GM23338 (cell line): ENCODE measurements at regions not wholly inside any gene's neighbourhood (a gene's known extent, or its start where the extent isn't known, plus 50 kb on each side); places are given as distances from the start of the nearest gene placed in this dataset.

Experiments used
- ATAC-seq: fragments of 200-7000 bp; cut with Tn5 transposase; 3 replicates; pipeline ENCODE4 v1.9.1; 2020
- DNase-seq: peaks from one replicate; pipeline ENCODE4 v3.0.0-alpha.2; 2015; ENCODE audit warnings: low spot score
- H2AFZ ChIP-seq: fragments of 200-600 bp; sonication (generic); 2 replicates; pipeline ENCODE4 v1.8.0; 2016; ENCODE audit warnings: antibody characterized with exemption, mild to moderate bottlenecking, moderate library complexity
- H3F3A ChIP-seq: fragments of 200-600 bp; sonication (generic); replicated peaks from 2 replicates; pipeline ENCODE4 v1.8.0; 2017; ENCODE audit warnings: antibody characterized with exemption, mixed run types, low read depth
- H3K27ac ChIP-seq: fragments of 200-600 bp; sonication (generic); 2 replicates; pipeline ENCODE4 v1.6.1; 2016; ENCODE audit warnings: low read depth
- H3K27me3 ChIP-seq: fragments of 200-600 bp; sonication (generic); 2 replicates; pipeline ENCODE4 v1.8.0; 2016; ENCODE audit warnings: mild to moderate bottlenecking, mixed run types, moderate library complexity; ENCODE audit not compliant: insufficient read depth
- H3K36me3 ChIP-seq: fragments of 200-600 bp; sonication (generic); 2 replicates; pipeline ENCODE4 v1.8.0; 2016; ENCODE audit warnings: mild to moderate bottlenecking; ENCODE audit not compliant: insufficient read depth
- H3K4me1 ChIP-seq: fragments of 200-600 bp; sonication (generic); 2 replicates; pipeline ENCODE4 v1.8.0; 2016; ENCODE audit warnings: mild to moderate bottlenecking, moderate library complexity; ENCODE audit not compliant: insufficient read depth
- H3K4me2 ChIP-seq: fragments of 200-600 bp; sonication (generic); 2 replicates; pipeline ENCODE4 v1.7.1; 2017; ENCODE audit warnings: mixed run types
- H3K4me3 ChIP-seq: fragments of 200-600 bp; sonication (generic); 2 replicates; pipeline ENCODE4 v1.6.1; 2016; ENCODE audit warnings: mixed run types
- H3K79me2 ChIP-seq: fragments of 200-600 bp; sonication (generic); replicated peaks from 2 replicates; pipeline ENCODE4 v1.8.0; 2017; ENCODE audit warnings: mild to moderate bottlenecking; ENCODE audit not compliant: insufficient read depth
- H3K9me2 ChIP-seq: fragments of 200-600 bp; sonication (generic); 2 replicates; pipeline ENCODE4 v1.8.0; 2017; ENCODE audit not compliant: insufficient read depth
- H4K20me1 ChIP-seq: fragments of 200-600 bp; sonication (generic); replicated peaks from 2 replicates; pipeline ENCODE4 v1.8.0; 2017; ENCODE audit warnings: mild to moderate bottlenecking; ENCODE audit not compliant: insufficient read depth
- H3K27ac Mint-ChIP-seq: 2 replicates; pipeline ENCODE4 v1.8.0; 2020; ENCODE audit warnings: inconsistent platforms, mild to moderate bottlenecking, moderate library complexity, mixed read lengths
- H3K27me3 Mint-ChIP-seq: 3 replicates; pipeline ENCODE4 v1.8.0; 2022; ENCODE audit warnings: low read depth, mild to moderate bottlenecking, moderate library complexity, mixed read lengths, inconsistent platforms; ENCODE audit not compliant: insufficient read depth, poor library complexity
- H3K36me3 Mint-ChIP-seq: 3 replicates; pipeline ENCODE4 v1.8.0; 2021; ENCODE audit warnings: low read depth, mild to moderate bottlenecking, inconsistent platforms, moderate library complexity, mixed read lengths
- H3K4me1 Mint-ChIP-seq: 3 replicates; pipeline ENCODE4 v1.8.0; 2020; ENCODE audit warnings: mild to moderate bottlenecking, inconsistent platforms, mixed read lengths
- H3K4me3 Mint-ChIP-seq: 3 replicates; pipeline ENCODE4 v1.8.0; 2021; ENCODE audit warnings: moderate library complexity, mild to moderate bottlenecking, inconsistent platforms, mixed read lengths
- H3K9me3 Mint-ChIP-seq: 3 replicates; pipeline ENCODE4 v1.8.0; 2020; ENCODE audit warnings: moderate library complexity, mild to moderate bottlenecking, inconsistent platforms, mixed read lengths
- CREB1 ChIP-seq: fragments of 250-450 bp; sonication (Bioruptor Pico); IDR thresholded peaks from 2 replicates; pipeline ENCODE4 v1.5.0; 2020; ENCODE audit warnings: low read depth, mild to moderate bottlenecking, moderate library complexity
- CTCF ChIP-seq, 2 experiments: fragments of 200-600 bp in 1 of 2; sonication (generic) in 1 of 2; conservative IDR thresholded peaks; 2 replicates each; pipeline versions ENCODE4 v1.5.1 to v1.6.1; 2016 to 2017; ENCODE audit warnings: antibody characterized with exemption in 2 of 2, low read depth in 2 of 2, mild to moderate bottlenecking in 2 of 2, moderate library complexity in 1 of 2
- EZH2 ChIP-seq: fragments of 200-600 bp; sonication (generic); IDR thresholded peaks from one replicate; pipeline ENCODE4 v1.8.0; 2017; ENCODE audit warnings: antibody characterized with exemption, mild to moderate bottlenecking, low read depth; ENCODE audit not compliant: unreplicated experiment
- EZH2phosphoT487 ChIP-seq: fragments of 200-600 bp; sonication (generic); IDR thresholded peaks from one replicate; pipeline ENCODE4 v1.8.1; 2018; ENCODE audit warnings: antibody characterized with exemption; ENCODE audit not compliant: unreplicated experiment
- JUNB ChIP-seq: IDR thresholded peaks from one replicate; pipeline ENCODE4 v1.6.1; 2016; ENCODE audit warnings: antibody characterized with exemption; ENCODE audit not compliant: unreplicated experiment
- NANOG ChIP-seq: IDR thresholded peaks from 2 replicates; pipeline ENCODE4 v1.6.1; 2016; ENCODE audit warnings: antibody characterized with exemption, borderline replicate concordance
- POLR2AphosphoS5 ChIP-seq: IDR thresholded peaks from 2 replicates; pipeline ENCODE4 v1.6.1; 2016; ENCODE audit warnings: antibody characterized with exemption, low read depth
- STAT1 ChIP-seq: IDR thresholded peaks from one replicate; pipeline ENCODE4 v1.6.1; 2016; ENCODE audit warnings: antibody characterized with exemption; ENCODE audit not compliant: unreplicated experiment
- ZNF114 ChIP-seq: fragments of 250-450 bp; sonication (Bioruptor Pico); IDR thresholded peaks from 2 replicates; pipeline ENCODE4 v1.5.0; 2020; ENCODE audit warnings: mild to moderate bottlenecking, moderate library complexity
- ZNF331 ChIP-seq: fragments of 250-450 bp; sonication (Bioruptor Pico); IDR thresholded peaks from 2 replicates; pipeline ENCODE4 v1.5.0; 2020; ENCODE audit warnings: low read depth, mild to moderate bottlenecking, moderate library complexity
- ZNF462 ChIP-seq: fragments of 250-450 bp; sonication (Bioruptor Pico); IDR thresholded peaks from 2 replicates; pipeline ENCODE4 v1.5.0; 2020; ENCODE audit warnings: mild to moderate bottlenecking, moderate library complexity
- TF ChIP-seq, protein P1 (sequence below): IDR thresholded peaks from 2 replicates; pipeline ENCODE4 v1.6.1; 2016; ENCODE audit warnings: antibody characterized with exemption

DNA sequence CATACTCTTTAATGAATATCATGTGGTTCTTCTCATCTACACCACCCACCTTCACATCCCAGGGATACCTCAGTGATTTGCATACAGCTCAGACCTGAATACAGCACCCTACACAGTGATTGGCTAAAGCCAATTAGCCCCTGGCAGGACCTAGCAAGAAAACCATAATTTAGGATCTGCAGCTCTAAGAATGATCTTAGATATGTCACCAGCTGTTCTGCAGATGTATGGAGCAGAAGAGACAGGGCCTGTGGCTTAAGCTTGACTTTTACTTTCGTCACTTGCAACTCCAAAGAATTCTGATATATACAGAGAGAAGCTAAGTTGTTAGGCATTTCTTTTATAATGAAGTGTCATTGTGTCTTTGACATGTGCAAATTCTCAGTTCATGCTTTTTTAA lies 483.2 kb upstream of the C9orf72 start (continued):
- TF ChIP-seq, protein P1, sequence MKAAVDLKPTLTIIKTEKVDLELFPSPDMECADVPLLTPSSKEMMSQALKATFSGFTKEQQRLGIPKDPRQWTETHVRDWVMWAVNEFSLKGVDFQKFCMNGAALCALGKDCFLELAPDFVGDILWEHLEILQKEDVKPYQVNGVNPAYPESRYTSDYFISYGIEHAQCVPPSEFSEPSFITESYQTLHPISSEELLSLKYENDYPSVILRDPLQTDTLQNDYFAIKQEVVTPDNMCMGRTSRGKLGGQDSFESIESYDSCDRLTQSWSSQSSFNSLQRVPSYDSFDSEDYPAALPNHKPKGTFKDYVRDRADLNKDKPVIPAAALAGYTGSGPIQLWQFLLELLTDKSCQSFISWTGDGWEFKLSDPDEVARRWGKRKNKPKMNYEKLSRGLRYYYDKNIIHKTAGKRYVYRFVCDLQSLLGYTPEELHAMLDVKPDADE, result no peak

DNA sequence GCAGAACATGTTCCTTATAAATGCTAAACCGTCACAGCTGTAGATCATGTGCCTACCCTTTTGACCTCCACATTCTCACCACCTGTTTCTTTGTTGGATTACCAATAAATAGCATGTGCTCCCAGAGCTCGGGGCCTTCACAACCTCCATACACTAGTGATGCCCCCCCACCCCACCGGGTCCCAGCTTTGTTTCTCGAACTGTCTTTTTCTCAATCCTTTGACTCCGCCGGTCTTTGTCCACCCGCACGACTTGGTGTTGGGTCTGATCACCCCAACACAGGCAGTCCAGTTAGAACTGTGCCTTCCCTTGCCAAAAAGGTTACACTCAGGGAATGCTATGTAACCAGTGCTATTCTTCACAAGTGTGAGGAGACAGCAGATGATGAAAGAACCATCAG lies 485.9 kb upstream of the C9orf72 start:
- no peaks in the 10 kb centered on the region for H3K36me3 ChIP-seq
- DNase-seq (no peak), ATAC-seq (no peak)
- Mint-ChIP-seq H3K9me3 (no peaks in the 10 kb centered on the region), H3K4me1 (peaks cover 3% of the 10 kb centered on the region; the same call in 1 of the 3 replicates), H3K4me3 (no peak overlapping the region), H3K27me3 (peaks cover 4% of the 10 kb centered on the region), H3K27ac (no peak overlapping the region), H3K36me3 (no peaks in the 10 kb centered on the region)
- H3K4me2 ChIP-seq, result no peak overlapping the region
- no peaks in the 10 kb centered on the region for H3K79me2 ChIP-seq
- 0 out of 2 replicates have a peak, but pooled peaks cover 3% of the 10 kb centered on the region for H3K4me1 ChIP-seq
- no peaks in the 10 kb centered on the region for H3F3A ChIP-seq
- H2AFZ ChIP-seq, result no peak overlapping the region
- no peak overlapping the region for H3K27ac ChIP-seq
- no peaks in the 10 kb centered on the region for H3K9me2 ChIP-seq
- H3K27me3 ChIP-seq, result no peaks in the 10 kb centered on the region
- H4K20me1 ChIP-seq, result no peaks in the 10 kb centered on the region
- H3K4me3 ChIP-seq, result no peak overlapping the region
- TF ChIP-seq, protein P1, result no peak
- no peak for TF ChIP-seq NANOG
- TF ChIP-seq STAT1, result no peak
- no peak for TF ChIP-seq EZH2
- TF ChIP-seq EZH2phosphoT487, result no peak
- no peak for TF ChIP-seq POLR2AphosphoS5
- no peak for TF ChIP-seq ZNF114 (CRISPR knock-in tag)
- no peak for TF ChIP-seq ZNF331 (CRISPR knock-in tag)
- TF ChIP-seq JUNB, result no peak
- TF ChIP-seq CREB1 (CRISPR knock-in tag), result no peak
- no peak for TF ChIP-seq CTCF (conservative IDR thresholded peaks at IDR 0.05; ENCODE audit: low read depth in 2 of 2)
- no peak for TF ChIP-seq ZNF462 (CRISPR knock-in tag)
